CD8-positive, alpha-beta memory T cell (primary cell): ENCODE measurements at regions not wholly inside any gene's neighbourhood (a gene's known extent, or its start where the extent isn't known, plus 50 kb on each side); places are given as distances from the start of the nearest gene placed in this dataset.

Source experiments
- CTCF ChIA-PET: fragments of 350-600 bp; sonication (Branson Sonifier 250); formaldehyde crosslinking; loops from one replicate; lab custom pipeline; 2021; ENCODE audit warnings: antibody characterized with exemption; lab: Charles Lee
- POLR2A ChIA-PET: fragments of 350-600 bp; sonication (Branson Sonifier 250); formaldehyde crosslinking; loops from one replicate; lab custom pipeline; 2021; ENCODE audit warnings: antibody characterized with exemption; lab: Charles Lee
- DNase-seq, 5 donors: peaks; one replicate each; pipeline versions ENCODE4 v3.0.0 to v3.0.0-alpha.2; 2020 to 2022; ENCODE audit warnings: mixed read lengths in 1 of 5
- H3K27ac ChIP-seq: one replicate; pipeline ENCODE4 v1.7.0; 2013; ENCODE audit warnings: low read depth, mild to moderate bottlenecking, low read length, moderate library complexity
- H3K27me3 ChIP-seq: 2 replicates; pipeline ENCODE4 v1.7.0; 2013; ENCODE audit warnings: low read length, mild to moderate bottlenecking; ENCODE audit not compliant: insufficient read depth, poor library complexity, severe bottlenecking
- H3K36me3 ChIP-seq: 2 replicates; pipeline ENCODE4 v1.7.0; 2013; ENCODE audit warnings: mild to moderate bottlenecking, low read length, moderate library complexity; ENCODE audit not compliant: insufficient read depth
- H3K4me1 ChIP-seq: 2 replicates; pipeline ENCODE4 v1.7.0; 2013; ENCODE audit warnings: mild to moderate bottlenecking, low read length, moderate library complexity; ENCODE audit not compliant: insufficient read depth
- H3K4me3 ChIP-seq: 2 replicates; pipeline ENCODE4 v1.7.0; 2013; ENCODE audit warnings: mild to moderate bottlenecking, low read length
- H3K9me3 ChIP-seq: 2 replicates; pipeline ENCODE4 v1.7.0; 2013; ENCODE audit warnings: mild to moderate bottlenecking, low read length
- H3K27ac Mint-ChIP-seq, 8 donors: one replicate each; pipeline ENCODE4 v1.8.0; 2020 to 2021; ENCODE audit warnings: mixed read lengths in 8 of 8, mild to moderate bottlenecking in 6 of 8, inconsistent platforms in 3 of 8, moderate library complexity in 3 of 8
- H3K27me3 Mint-ChIP-seq, 2 donors: one replicate each; pipeline ENCODE4 v1.8.0; 2020 to 2021; ENCODE audit warnings: mixed read lengths in 2 of 2, mild to moderate bottlenecking in 1 of 2, moderate library complexity in 1 of 2
- H3K36me3 Mint-ChIP-seq, 3 donors: one replicate each; pipeline ENCODE4 v1.8.0; 2020 to 2021; ENCODE audit warnings: mixed read lengths in 3 of 3, inconsistent platforms in 1 of 3, mild to moderate bottlenecking in 1 of 3
- H3K4me1 Mint-ChIP-seq, 3 donors: one replicate each; pipeline ENCODE4 v1.8.0; 2020 to 2021; ENCODE audit warnings: mixed read lengths in 3 of 3, inconsistent platforms in 1 of 3, mild to moderate bottlenecking in 1 of 3
- H3K4me3 Mint-ChIP-seq, 7 donors: one replicate each; pipeline ENCODE4 v1.8.0; 2020 to 2021; ENCODE audit warnings: mixed read lengths in 7 of 7, mild to moderate bottlenecking in 6 of 7, moderate library complexity in 4 of 7, inconsistent platforms in 2 of 7
- H3K9me3 Mint-ChIP-seq, 5 donors: one replicate each; pipeline ENCODE4 v1.8.0; 2020 to 2022; ENCODE audit warnings: mixed read lengths in 5 of 5, mild to moderate bottlenecking in 3 of 5, moderate library complexity in 2 of 5, inconsistent platforms in 1 of 5

DNA sequence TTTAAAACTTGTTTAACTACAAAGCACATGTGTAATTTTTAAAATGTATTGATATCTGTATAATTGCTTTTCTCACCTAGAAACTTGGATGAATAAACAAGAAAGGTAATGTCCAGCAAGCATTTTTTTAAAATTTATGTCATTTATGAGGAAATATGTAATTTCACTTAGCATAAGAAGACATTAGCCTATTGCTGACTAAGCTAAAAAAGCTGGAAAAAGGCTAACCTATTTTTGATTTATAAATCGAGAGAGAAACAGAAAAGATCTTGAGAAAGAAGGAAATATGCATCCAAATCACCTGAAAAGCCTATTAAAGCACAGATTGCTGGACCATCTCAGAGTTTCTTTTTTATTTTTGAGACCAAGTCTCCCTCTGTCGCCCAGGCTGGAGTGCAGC lies 1181.3 kb downstream of the SLITRK1 start:
- POLR2A ChIA-PET: no interaction called here
- H3K27me3 Mint-ChIP-seq: peaks cover 0 to 1% of the 10 kb centered on the region in 2 donors

DNA sequence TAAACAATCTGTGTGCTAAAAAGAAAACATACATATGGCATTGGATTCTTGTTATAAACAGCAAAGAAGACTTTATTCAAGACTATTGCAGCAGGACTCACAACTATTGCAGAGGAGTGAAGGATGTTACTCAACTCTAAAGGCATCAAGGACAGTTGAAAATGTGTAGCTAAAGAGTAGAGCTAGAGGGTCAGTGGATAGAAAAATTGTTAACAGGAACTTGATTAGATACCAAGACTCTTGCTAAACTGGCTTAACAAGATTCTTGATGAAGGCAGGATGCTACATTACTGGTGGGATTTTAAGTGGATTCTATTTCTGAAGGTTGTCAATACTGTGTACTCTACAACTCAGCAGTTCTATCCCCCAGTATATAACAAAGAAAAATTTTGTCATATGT lies 1183.3 kb downstream of the SLITRK1 start:
- Mint-ChIP-seq H3K27me3 (peaks cover 0 to 1% of the 10 kb centered on the region in 2 donors), H3K27ac (no peak overlapping the region), H3K4me1 (no peaks in the 10 kb centered on the region), H3K4me3 (no peak overlapping the region), H3K36me3 (no peaks in the 10 kb centered on the region), H3K9me3 (no peaks in the 10 kb centered on the region)
- Histone ChIP-seq H3K9me3 (no peaks in the 10 kb centered on the region), H3K27ac (no peak overlapping the region), H3K27me3 (no peaks in the 10 kb centered on the region), H3K36me3 (no peaks in the 10 kb centered on the region), H3K4me3 (no peak overlapping the region), H3K4me1 (no peaks in the 10 kb centered on the region)
- ChIA-PET POLR2A (no interaction called here), CTCF (no interaction called here)
- no peak for DNase-seq

More for the DNA sequence above, 1181.3 kb downstream of the SLITRK1 start:
- no peak for DNase-seq
- Mint-ChIP-seq H3K4me3 (no peak overlapping the region), H3K27ac (no peak overlapping the region), H3K36me3 (no peaks in the 10 kb centered on the region), H3K9me3 (no peaks in the 10 kb centered on the region), H3K4me1 (no peaks in the 10 kb centered on the region)
- no peaks in the 10 kb centered on the region for H3K4me1 ChIP-seq
- H3K27ac ChIP-seq: no peak overlapping the region
- CTCF ChIA-PET: no interaction called here
- no peaks in the 10 kb centered on the region for H3K27me3 ChIP-seq
- no peaks in the 10 kb centered on the region for H3K9me3 ChIP-seq
- no peaks in the 10 kb centered on the region for H3K36me3 ChIP-seq
- no peak overlapping the region for H3K4me3 ChIP-seq

DNA sequence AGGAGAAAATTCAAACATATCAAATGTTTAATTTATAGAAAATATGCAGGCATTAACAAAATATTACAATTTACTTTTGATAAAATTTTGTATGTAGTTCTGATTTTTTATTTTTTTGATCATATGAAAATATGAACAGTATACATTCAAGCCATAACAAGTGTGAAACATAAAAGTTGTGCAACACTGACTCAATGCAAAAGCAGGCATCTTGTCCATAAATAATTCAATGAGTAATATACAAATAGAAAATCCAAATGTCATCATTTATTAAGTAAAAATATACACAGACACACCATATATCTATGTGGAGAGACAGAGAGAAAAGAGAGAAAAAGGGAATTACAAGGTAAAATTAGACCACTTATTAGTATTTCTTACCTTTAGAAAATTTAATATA lies 1183.9 kb downstream of the SLITRK1 start:
- Mint-ChIP-seq H3K9me3 (no peaks in the 10 kb centered on the region), H3K27me3 (peaks cover 0 to 1% of the 10 kb centered on the region in 2 donors), H3K4me1 (no peaks in the 10 kb centered on the region), H3K36me3 (no peaks in the 10 kb centered on the region), H3K4me3 (no peak overlapping the region), H3K27ac (no peak overlapping the region)
- Histone ChIP-seq H3K4me1 (no peaks in the 10 kb centered on the region), H3K9me3 (no peaks in the 10 kb centered on the region), H3K27me3 (no peaks in the 10 kb centered on the region), H3K27ac (no peak overlapping the region), H3K36me3 (no peaks in the 10 kb centered on the region), H3K4me3 (no peak overlapping the region)
- ChIA-PET CTCF (no interaction called here), POLR2A (no interaction called here)
- DNase-seq: no peak

DNA sequence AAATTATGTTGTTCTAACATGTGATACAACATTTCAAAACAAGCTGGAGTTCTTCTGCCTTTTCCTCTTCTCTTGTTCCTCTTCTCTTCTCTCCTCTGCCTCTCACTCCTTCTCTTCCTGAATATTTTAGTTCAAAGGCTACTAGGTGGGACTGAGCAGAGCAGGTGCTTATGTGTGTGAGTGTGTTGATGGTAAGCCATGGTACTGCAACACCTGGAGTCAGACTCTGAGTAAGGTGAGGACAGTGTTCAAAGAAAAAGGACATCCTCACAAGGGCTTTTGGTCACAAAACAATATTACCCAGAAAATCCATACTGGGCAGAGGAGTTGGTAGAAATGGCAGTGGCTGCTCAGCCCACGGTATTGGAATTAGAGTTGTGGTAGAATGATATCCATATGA lies 1188.7 kb downstream of the SLITRK1 start:
- Mint-ChIP-seq H3K9me3 (no peaks in the 10 kb centered on the region), H3K36me3 (no peaks in the 10 kb centered on the region), H3K27me3 (no peaks in the 10 kb centered on the region), H3K4me1 (peaks cover 9 to 16% (median 12%) of the 10 kb centered on the region in 3 donors), H3K4me3 (no peak overlapping the region), H3K27ac (no peak overlapping the region)
- Histone ChIP-seq H3K9me3 (no peaks in the 10 kb centered on the region), H3K4me3 (no peak overlapping the region), H3K36me3 (no peaks in the 10 kb centered on the region), H3K27me3 (no peaks in the 10 kb centered on the region), H3K4me1 (no peaks in the 10 kb centered on the region), H3K27ac (no peak overlapping the region)
- ChIA-PET POLR2A (no interaction called here), CTCF (no interaction called here)
- DNase-seq: no peak

DNA sequence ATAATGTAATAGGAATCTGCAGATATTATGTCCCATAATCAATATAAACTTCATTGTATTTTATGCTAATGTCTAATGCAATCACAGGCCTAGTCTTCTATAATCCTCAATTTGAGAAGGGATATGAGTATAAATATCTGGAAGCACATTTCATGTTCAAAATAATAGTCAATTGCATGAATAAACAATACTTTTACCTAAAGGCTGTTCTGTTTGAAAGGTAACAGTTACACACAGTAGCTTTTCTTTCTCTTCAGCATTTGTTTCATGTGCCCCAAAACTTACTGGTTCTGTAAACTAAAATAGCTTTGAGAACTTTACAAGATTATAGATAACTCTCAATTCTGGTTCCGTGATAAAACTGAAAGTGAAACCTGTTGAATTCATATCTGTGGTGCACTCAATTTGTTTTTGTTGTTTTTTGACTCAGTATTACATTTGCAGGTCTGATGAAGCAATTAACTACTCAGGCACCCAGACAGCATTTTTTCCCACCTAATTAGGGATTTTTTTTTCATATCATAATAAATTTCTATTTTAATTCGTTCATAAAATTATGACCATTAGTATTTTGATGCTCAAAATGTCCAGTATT lies 1193.8 kb downstream of the SLITRK1 start:
- Histone ChIP-seq H3K27me3 (no peaks in the 10 kb centered on the region), H3K9me3 (no peaks in the 10 kb centered on the region), H3K27ac (no peak overlapping the region), H3K36me3 (no peaks in the 10 kb centered on the region), H3K4me1 (no peaks in the 10 kb centered on the region), H3K4me3 (peak overlapping the region; percentile 8)
- peak in 1 of 5 donors; percentile 10 for DNase-seq
- ChIA-PET POLR2A (no interaction called here), CTCF (no interaction called here)
- no peaks in the 10 kb centered on the region for H3K27me3 Mint-ChIP-seq
- H3K9me3 Mint-ChIP-seq: no peaks in the 10 kb centered on the region
- peaks cover 23 to 35% (median 31%) of the 10 kb centered on the region in 3 donors for H3K4me1 Mint-ChIP-seq
- H3K36me3 Mint-ChIP-seq: no peaks in the 10 kb centered on the region
- H3K4me3 Mint-ChIP-seq: peak overlapping the region; percentile 62 to 86 (median 82)
- H3K27ac Mint-ChIP-seq: peak overlapping the region; percentile 35 to 91 (median 87)

DNA sequence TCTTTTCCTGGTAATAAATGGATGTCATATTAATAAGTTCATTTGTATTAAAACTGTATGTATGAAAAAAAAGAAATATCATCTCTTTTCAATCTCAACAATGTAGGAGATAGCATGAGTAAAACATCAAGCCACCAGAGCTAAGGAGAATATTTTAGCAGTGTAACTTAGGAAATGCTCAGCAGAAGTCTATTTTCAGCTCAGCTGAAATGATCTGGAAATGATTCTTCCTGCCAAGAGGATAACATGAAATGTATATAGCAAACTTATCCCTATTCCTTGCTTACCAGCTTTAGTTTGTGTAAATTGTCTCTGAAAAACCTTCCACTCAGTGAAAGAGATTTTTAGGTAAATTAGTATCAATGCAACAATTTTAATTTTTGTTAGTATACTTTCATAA lies 1194.4 kb downstream of the SLITRK1 start:
- no peak overlapping the region for H3K27ac ChIP-seq
- no peak for DNase-seq
- POLR2A ChIA-PET: no interaction called here
- no peaks in the 10 kb centered on the region for H3K36me3 ChIP-seq
- H3K4me1 Mint-ChIP-seq: peaks cover 23 to 35% (median 31%) of the 10 kb centered on the region in 3 donors
- CTCF ChIA-PET: no interaction called here
- no peaks in the 10 kb centered on the region for H3K27me3 Mint-ChIP-seq
- no peaks in the 10 kb centered on the region for H3K27me3 ChIP-seq
- H3K4me1 ChIP-seq: no peaks in the 10 kb centered on the region
- H3K36me3 Mint-ChIP-seq: no peaks in the 10 kb centered on the region
- H3K9me3 ChIP-seq: no peaks in the 10 kb centered on the region
- peak overlapping the region; percentile 8 for H3K4me3 ChIP-seq
- peak overlapping the region; percentile 62 to 86 (median 82) for H3K4me3 Mint-ChIP-seq
- no peaks in the 10 kb centered on the region for H3K9me3 Mint-ChIP-seq
- peak overlapping the region in 7 of 8 donors; percentile 37 to 91 (median 86) for H3K27ac Mint-ChIP-seq

DNA sequence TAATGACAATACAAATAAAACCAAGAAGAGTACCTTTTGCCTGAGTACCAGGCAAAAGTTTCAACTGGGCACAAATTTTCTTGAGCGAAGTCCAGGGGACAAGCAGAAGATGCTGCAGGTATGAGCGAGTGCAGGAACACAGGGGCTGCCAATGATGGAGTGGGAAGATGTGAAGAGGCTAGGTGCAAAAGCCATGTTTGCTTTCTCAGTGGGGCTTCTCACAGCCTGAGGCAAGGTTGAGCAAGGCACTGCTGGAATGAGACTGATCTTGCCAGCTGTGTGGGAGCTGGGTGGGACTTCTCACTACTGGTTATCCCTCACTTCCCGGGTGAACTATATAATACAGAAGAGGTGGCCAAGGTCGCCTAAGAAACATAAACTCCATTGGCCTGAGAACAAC lies 1200.7 kb downstream of the SLITRK1 start:
- Histone ChIP-seq H3K36me3 (no peaks in the 10 kb centered on the region), H3K27me3 (no peaks in the 10 kb centered on the region), H3K4me1 (no peaks in the 10 kb centered on the region), H3K4me3 (no peak overlapping the region), H3K9me3 (no peaks in the 10 kb centered on the region), H3K27ac (no peak overlapping the region)
- no peaks in the 10 kb centered on the region for H3K9me3 Mint-ChIP-seq
- no peaks in the 10 kb centered on the region for H3K27me3 Mint-ChIP-seq
- no peaks in the 10 kb centered on the region for H3K36me3 Mint-ChIP-seq
- POLR2A ChIA-PET: no interaction called here
- no peaks in the 10 kb centered on the region for H3K4me1 Mint-ChIP-seq
- H3K4me3 Mint-ChIP-seq: no peak overlapping the region
- no peak for DNase-seq
- CTCF ChIA-PET: no interaction called here
- no peak overlapping the region for H3K27ac Mint-ChIP-seq

DNA sequence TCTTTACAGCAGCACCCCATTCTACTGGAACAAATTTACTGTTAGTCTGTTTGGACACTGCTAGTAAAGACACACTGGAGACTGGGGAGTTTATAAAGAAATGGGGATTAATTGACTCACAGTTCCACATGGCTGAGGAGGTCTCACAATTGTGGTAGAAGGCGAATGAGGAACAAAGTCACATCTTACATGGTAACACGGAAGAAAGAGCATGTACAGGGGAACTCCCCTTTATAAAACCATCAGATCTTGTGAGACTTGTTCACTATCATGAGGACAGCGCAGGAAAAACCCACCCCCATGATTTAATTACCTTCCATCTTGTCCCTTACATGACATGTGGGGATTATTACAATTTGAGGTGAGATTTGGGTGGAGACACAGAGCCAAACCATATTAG lies 1204.2 kb downstream of the SLITRK1 start:
- Mint-ChIP-seq H3K27me3 (no peaks in the 10 kb centered on the region), H3K27ac (no peak overlapping the region), H3K36me3 (no peaks in the 10 kb centered on the region), H3K4me1 (no peaks in the 10 kb centered on the region), H3K9me3 (no peaks in the 10 kb centered on the region), H3K4me3 (no peak overlapping the region)
- Histone ChIP-seq H3K4me1 (no peaks in the 10 kb centered on the region), H3K27me3 (no peaks in the 10 kb centered on the region), H3K9me3 (no peaks in the 10 kb centered on the region), H3K36me3 (no peaks in the 10 kb centered on the region), H3K4me3 (no peak overlapping the region), H3K27ac (no peak overlapping the region)
- no peak for DNase-seq
- CTCF ChIA-PET: interaction anchor here (1.5 kb wide), 1 partner anchor 12 kb away, joined by 3 read pairs; no protein-coding TSS in a partner anchor
- POLR2A ChIA-PET: no interaction called here
